GM21717 (cell line): ENCODE measurements at regions not wholly inside any gene's neighbourhood (a gene's known extent, or its start where the extent isn't known, plus 50 kb on each side); places are given as distances from the start of the nearest gene placed in this dataset.

Experiments used
- ATAC-seq: cut with Tn5 transposase; IDR thresholded peaks from one replicate; pipeline ENCODE4 v1.9.1; 2021; ENCODE audit warnings: mild to moderate bottlenecking, moderate library complexity; ENCODE audit not compliant: unreplicated experiment

DNA sequence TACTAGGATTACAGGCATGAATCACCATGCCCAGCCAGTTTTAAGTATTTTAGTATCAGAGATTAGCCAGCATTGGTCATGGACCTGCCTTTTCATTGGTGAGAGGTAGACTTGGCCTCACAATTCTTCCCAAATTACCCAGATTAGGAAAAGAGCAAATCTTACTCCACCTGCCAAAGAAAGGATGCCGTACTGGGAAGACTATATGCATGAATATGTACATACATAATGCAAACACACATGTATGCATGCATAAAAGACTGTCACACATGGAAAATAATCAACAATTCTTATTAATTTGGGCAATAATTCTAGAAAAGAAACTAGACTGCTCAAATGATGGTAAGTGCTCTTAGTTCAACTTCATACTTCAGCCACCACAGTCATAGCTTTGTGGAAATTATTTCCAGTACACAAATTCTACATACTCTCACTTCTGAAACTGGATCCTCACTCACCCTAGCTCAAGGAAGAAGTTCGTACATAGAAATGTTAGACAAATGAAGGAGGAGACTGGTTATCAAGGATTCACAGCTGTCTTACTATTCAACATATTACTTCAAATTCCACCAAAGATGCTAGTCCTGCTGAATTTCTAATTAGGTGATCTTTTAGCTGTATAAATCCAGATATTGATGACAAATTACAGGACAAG, 73.7 kb downstream of the MINAR2 start:
- no peak for ATAC-seq

DNA sequence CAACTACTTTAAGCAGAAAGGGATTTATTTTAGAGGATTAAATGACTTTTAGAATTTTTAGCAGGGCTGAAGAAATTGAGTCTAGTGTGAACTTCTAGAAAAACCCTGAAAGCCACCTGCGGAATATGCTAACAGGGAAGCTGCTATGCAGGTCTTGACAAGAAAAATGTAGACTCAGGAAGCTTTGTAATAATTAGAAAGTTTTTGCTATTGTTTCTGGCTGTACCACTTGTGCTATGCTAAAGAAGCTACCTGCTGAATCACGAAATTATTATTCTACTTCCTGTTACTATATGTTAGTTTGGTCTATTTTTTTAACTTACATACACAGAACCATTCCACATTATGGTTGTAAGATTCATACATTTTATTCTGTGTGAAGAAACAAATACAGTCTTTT, 74.0 kb upstream of the CHSY3 start:
- no peak for ATAC-seq

DNA sequence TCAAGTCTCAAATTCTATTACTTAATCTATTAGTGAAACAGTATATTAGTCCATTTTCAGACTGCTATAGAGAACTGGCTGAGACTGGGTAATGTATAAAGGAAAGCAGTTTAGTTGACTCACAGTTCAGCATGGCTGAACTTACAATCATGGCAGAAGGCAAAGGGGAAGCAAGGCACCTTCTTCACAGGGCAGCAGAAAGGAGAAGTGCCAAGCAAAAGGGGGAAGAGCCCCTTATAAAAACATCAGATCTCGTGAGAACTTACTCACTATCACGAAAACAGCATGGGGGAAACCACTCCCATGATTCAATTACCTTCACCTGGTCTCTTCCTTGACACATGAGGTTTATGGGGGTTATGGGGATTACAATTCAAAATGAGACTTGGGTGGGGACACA, 67.9 kb upstream of the CHSY3 start:
- no peak for ATAC-seq

DNA sequence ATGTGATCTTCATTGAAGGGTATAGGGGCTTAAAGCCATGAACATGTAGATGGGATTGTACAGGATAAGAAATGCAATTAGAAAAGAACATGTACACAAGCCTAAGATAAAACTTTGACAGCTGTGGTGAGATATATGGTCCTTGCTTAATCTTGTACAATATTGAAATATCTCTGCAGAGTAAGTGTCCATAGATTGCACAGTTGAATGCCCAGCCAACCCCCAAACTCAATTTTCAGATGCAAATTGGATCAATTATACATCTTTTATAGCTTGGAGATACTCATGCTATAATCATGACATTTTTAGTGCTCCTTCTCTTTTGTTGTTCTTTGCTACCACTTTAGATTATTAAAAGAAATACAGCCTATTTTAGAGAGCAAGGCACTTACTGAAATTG, 59.5 kb upstream of the CHSY3 start:
- no peak for ATAC-seq

DNA sequence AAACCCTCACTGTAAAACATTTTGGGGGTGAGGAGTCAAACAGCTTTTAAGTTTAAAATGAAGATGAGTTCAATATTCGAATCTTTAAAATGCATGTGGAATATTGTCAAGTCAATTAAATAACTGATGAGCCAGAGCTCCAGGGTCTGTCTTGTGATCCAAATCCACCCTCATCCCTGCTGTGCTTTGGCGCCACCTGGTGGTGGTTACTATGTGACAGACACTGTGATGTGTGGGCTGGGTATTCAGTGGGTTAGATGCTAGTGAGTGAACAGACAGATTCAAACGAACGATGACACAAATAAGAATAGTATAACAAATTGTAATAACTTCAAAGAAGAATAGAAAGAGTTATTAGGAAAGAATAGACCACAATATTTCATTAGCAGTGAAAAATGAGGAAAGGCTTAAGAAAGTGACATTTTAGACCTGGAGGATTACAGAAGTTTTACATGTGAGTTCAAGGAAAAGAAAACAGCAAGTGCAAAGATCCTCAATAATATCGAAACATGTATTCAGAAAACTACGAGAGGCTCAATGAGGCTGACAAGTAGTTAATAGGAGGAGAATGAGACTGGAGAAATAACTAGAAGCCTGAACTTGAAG, 51.4 kb upstream of the CHSY3 start:
- peak; percentile 98 for ATAC-seq

DNA sequence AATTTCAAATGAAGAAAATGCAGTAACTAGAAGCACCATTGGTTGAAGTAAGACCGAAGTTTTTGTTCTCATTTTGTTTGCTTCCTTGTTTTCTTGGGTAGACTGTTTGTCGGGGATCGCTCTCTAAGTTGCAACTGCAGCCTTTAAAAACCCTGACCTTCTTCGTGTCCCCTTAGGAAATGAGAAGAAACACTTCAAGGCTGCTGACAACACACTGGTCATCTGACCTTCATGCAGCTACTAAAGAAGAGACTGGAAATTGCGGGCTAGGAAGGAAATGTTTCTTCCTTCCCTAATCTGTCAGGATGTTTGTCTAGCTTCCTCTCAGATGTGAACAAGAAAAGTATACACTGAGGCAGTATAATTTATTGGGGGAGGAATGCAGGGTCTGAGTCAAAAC, 50.7 kb upstream of the CHSY3 start:
- no peak for ATAC-seq
